Psoas muscle (tissue), 7 donors: ENCODE measurements at regions not wholly inside any gene's neighbourhood (a gene's known extent, or its start where the extent isn't known, plus 50 kb on each side); places are given as distances from the start of the nearest gene placed in this dataset.

ENCODE experiments used
- ATAC-seq, 4 donors: fragments of 200-7000 bp; cut with Tn5 transposase; one replicate each; pipeline ENCODE4 v1.9.1; 2020; ENCODE audit warnings: moderate library complexity in 3 of 4, mild to moderate bottlenecking in 2 of 4
- DNase-seq, 2 donors: peaks; one replicate each; pipeline ENCODE4 v3.0.0-alpha.2; 2020
- H3K27ac ChIP-seq: fragments of 200-600 bp; one replicate; pipeline ENCODE4 v1.8.0; 2022
- H3K27me3 ChIP-seq, 3 donors: fragments of 200-600 bp in 1 of 3; one replicate each; pipeline versions ENCODE4 v1.6.1 to v1.8.0; 2013 to 2022; ENCODE audit warnings: low read length in 2 of 3, mild to moderate bottlenecking in 2 of 3, moderate library complexity in 1 of 3; ENCODE audit not compliant: insufficient read depth in 3 of 3
- H3K36me3 ChIP-seq, 2 donors: fragments of 200-600 bp in 1 of 2; one replicate each; pipeline versions ENCODE4 v1.6.1 to v1.8.0; 2013 to 2022; ENCODE audit warnings: low read depth in 1 of 2, mild to moderate bottlenecking in 1 of 2, moderate library complexity in 1 of 2; ENCODE audit not compliant: insufficient read depth in 1 of 2
- H3K4me1 ChIP-seq: fragments of 200-600 bp; one replicate; pipeline ENCODE4 v1.8.0; 2022
- H3K4me3 ChIP-seq: fragments of 200-600 bp; one replicate; pipeline ENCODE4 v1.8.0; 2022; ENCODE audit warnings: mild to moderate bottlenecking
- H3K9me3 ChIP-seq: fragments of 200-600 bp; one replicate; pipeline ENCODE4 v1.8.0; 2022
- CTCF ChIP-seq: fragments of 200-600 bp; IDR thresholded peaks from one replicate; pipeline ENCODE4 v1.8.0; 2022; ENCODE audit warnings: antibody characterized with exemption
- WGBS, 3 donors: extraction: QIAGEN DNeasy Blood & Tissue Kit; methylation state at CpG; one replicate each; pipeline versions ENCODE4 v1.1.6 to v1.1.7; 2013; 5-methylcytosine and 5-hydroxymethylcytosine counted together
- intact Hi-C, 2 donors: fragments of 100-400 bp; cut with DNase I; formaldehyde crosslinking; loops; one replicate each; pipeline versions ENCODE4 v1.11.0 to v1.14.2; 2022
- donor health status: healthy with polysubstance abuse.
- donor health status: DM: no; HTN: no; CAD: no; lungs with moderate emphysema.
- donor health status: Bipolar disorder and iron deficiency.
- donor health status: healthy.
- donor health status: DM: yes; HTN: yes; CAD: no.
- donor health status: DM: no; HTN: no; CAD: no.
- donor health status: DM: yes; HTN: yes; CAD: no.

- no peak for ATAC-seq
- 78 to 84% (median 81%) methylated on average over 3 of the region's 3 CpGs for WGBS, 3 donors
- H3K4me1 ChIP-seq = no peaks in the 10 kb centered on the region
- no peaks in the 10 kb centered on the region for H3K27me3 ChIP-seq
- intact Hi-C loops = no loop called here
- no peaks in the 10 kb centered on the region for H3K36me3 ChIP-seq
- no peak overlapping the region for H3K4me3 ChIP-seq
- no peak for DNase-seq
- no peaks in the 10 kb centered on the region for H3K9me3 ChIP-seq
- no peak overlapping the region for H3K27ac ChIP-seq
- no peak for TF ChIP-seq CTCF
Observed at GRCh38 chr1:25086518-25087079, 145.7 kb downstream of the SYF2 start.

- ATAC-seq (no peak), DNase-seq (no peak)
- WGBS, 3 donors = 37 to 48% (median 46%) methylated on average over 1 of the region's 1 CpG
- no peaks in the 10 kb centered on the region for H3K27me3 ChIP-seq
- H3K36me3 ChIP-seq = no peaks in the 10 kb centered on the region
- H3K4me3 ChIP-seq = no peak overlapping the region
- H3K4me1 ChIP-seq = no peaks in the 10 kb centered on the region
- TF ChIP-seq CTCF = no peak
- intact Hi-C loops = no loop called here
- H3K9me3 ChIP-seq = no peaks in the 10 kb centered on the region
- H3K27ac ChIP-seq = no peak overlapping the region
Observed at GRCh38 chr1:25084407-25084806, 147.9 kb downstream of the SYF2 start.

- no peak for DNase-seq
Observed at GRCh38 chr1:25083481-25084345, 148.6 kb downstream of the SYF2 start.

GRCh38 chr1:25082995-25083394 is 149.3 kb downstream of the SYF2 start:
- no peaks in the 10 kb centered on the region for H3K36me3 ChIP-seq
- no peaks in the 10 kb centered on the region for H3K4me1 ChIP-seq
- TF ChIP-seq CTCF = no peak
- WGBS, 3 donors = 83 to 93% (median 91%) methylated on average over 5 of the region's 5 CpGs
- no peak for ATAC-seq
- no peak overlapping the region for H3K4me3 ChIP-seq
- H3K27me3 ChIP-seq = no peaks in the 10 kb centered on the region
- DNase-seq = no peak
- intact Hi-C loops = no loop called here
- no peaks in the 10 kb centered on the region for H3K9me3 ChIP-seq
- no peak overlapping the region for H3K27ac ChIP-seq

More at GRCh38 chr1:25083481-25084345, 148.6 kb downstream of the SYF2 start:
- ATAC-seq = no peak
- H3K9me3 ChIP-seq = no peaks in the 10 kb centered on the region
- H3K4me1 ChIP-seq = no peaks in the 10 kb centered on the region
- H3K36me3 ChIP-seq = no peaks in the 10 kb centered on the region
- H3K27ac ChIP-seq = no peak overlapping the region
- TF ChIP-seq CTCF = no peak
- no peak overlapping the region for H3K4me3 ChIP-seq
- intact Hi-C loops = no loop called here
- 63 to 70% (median 67%) methylated on average over 20 of the region's 20 CpGs for WGBS, 3 donors
- H3K27me3 ChIP-seq = no peaks in the 10 kb centered on the region
